ENCODE measurements at regions not wholly inside any gene's neighbourhood (a gene's known extent, or its start where the extent isn't known, plus 50 kb on each side); places are given as distances from the start of the nearest gene placed in this dataset.

GRCh38 chr3:4119119-4119518, 184.1 kb upstream of the SETMAR start:
- no peaks in the 10 kb centered on the region for H3K4me1 ChIP-seq (ENCODE audit: control insufficient read depth, insufficient read depth, low read length)
- BruUV-seq (replicated peaks), result no TSS peak
- intact Hi-C loops (cut with micrococcal nuclease), result no loop called here
- no peak overlapping the region for H3K18ac ChIP-seq (ENCODE audit: low read depth, low read length)
- H2BK20ac ChIP-seq (ENCODE audit: low read depth, low read length), result no peak overlapping the region
- no peak overlapping the region for H3K4me2 ChIP-seq (ENCODE audit: low read depth, low read length)
- no peak overlapping the region for H3K9ac ChIP-seq (ENCODE audit: low read depth, low read length)
- no peaks in the 10 kb centered on the region for H4K20me1 ChIP-seq (ENCODE audit: insufficient read depth, low read length)
- TF ChIP-seq MXI1 (IDR thresholded peaks at IDR 0.05; ENCODE audit: borderline replicate concordance, low read depth, low read length), result no peak
- TF ChIP-seq SMC3 (IDR thresholded peaks at IDR 0.05; ENCODE audit: low read depth, low read length), result no peak
- TF ChIP-seq CHD1 (IDR thresholded peaks at IDR 0.05; ENCODE audit: low read depth, low read length), result no peak
- no peak for TF ChIP-seq USF2 (IDR thresholded peaks at IDR 0.05; ENCODE audit: low read depth, low read length)
- no peak for TF ChIP-seq NFE2L2 (IDR thresholded peaks at IDR 0.05; ENCODE audit: low read depth, low read length)
- no peak for TF ChIP-seq RAD21 (IDR thresholded peaks at IDR 0.05; ENCODE audit: low read length)
- TF ChIP-seq FOS (IDR thresholded peaks at IDR 0.05; ENCODE audit: low read depth, low read length), result no peak
- no peak for TF ChIP-seq POLR2A (IDR thresholded peaks at IDR 0.05; ENCODE audit: low read depth, low read length)
- TF ChIP-seq RCOR1 (IDR thresholded peaks at IDR 0.05; ENCODE audit: insufficient replicate concordance, low read length), result no peak
- TF ChIP-seq RFX5 (IDR thresholded peaks at IDR 0.05; ENCODE audit: low read depth, low read length), result no peak
- no peak for TF ChIP-seq BHLHE40 (IDR thresholded peaks at IDR 0.05; ENCODE audit: low read depth, low read length)
- no peak for TF ChIP-seq MAFK (IDR thresholded peaks at IDR 0.05; ENCODE audit: low read depth, low read length)
- no peak for TF ChIP-seq ELK1 (IDR thresholded peaks at IDR 0.05; ENCODE audit: borderline replicate concordance, low read depth, low read length)
- no peak for TF ChIP-seq CEBPB (IDR thresholded peaks at IDR 0.05; ENCODE audit: low read depth, low read length)
- TF ChIP-seq CTCF (conservative IDR thresholded peaks at IDR 0.05; ENCODE audit: low read depth, low read length), result no peak
- no peak overlapping the region for H2BK15ac ChIP-seq (ENCODE audit: low read depth, low read length)
- no peak overlapping the region for H2AK9ac ChIP-seq (replicated peaks; ENCODE audit: low read depth, low read length, poor library complexity)
- no peak overlapping the region for H2AK5ac ChIP-seq (ENCODE audit: low read depth, low read length)
- CTCF ChIA-PET, result no interaction called here
- no peaks in the 10 kb centered on the region for H3K36me3 ChIP-seq (ENCODE audit: control insufficient read depth, insufficient read depth, low read length)
- no peak overlapping the region for H2BK120ac ChIP-seq (ENCODE audit: low read depth, low read length)
- H4K91ac ChIP-seq (ENCODE audit: insufficient read depth, low read depth, low read length), result no peak overlapping the region
- no peak overlapping the region for H2BK5ac ChIP-seq (ENCODE audit: low read depth, low read length, poor library complexity, severe bottlenecking)
- H3K4me3 ChIP-seq (ENCODE audit: insufficient read depth, low read depth, low read length), result no peak overlapping the region
- no peak overlapping the region for H2AFZ ChIP-seq (replicated peaks; ENCODE audit: low read length, poor library complexity)
- no peak overlapping the region for H3K14ac ChIP-seq (replicated peaks; ENCODE audit: low read depth, low read length)
- no peak overlapping the region for H3K27ac ChIP-seq (ENCODE audit: insufficient read depth, low read length)
- H3K23ac ChIP-seq (ENCODE audit: low read depth, low read length), result no peak overlapping the region
- POLR2A ChIA-PET (ENCODE audit: unreplicated experiment), result no interaction called here
- no peak overlapping the region for H4K8ac ChIP-seq (ENCODE audit: low read depth in 2 of 2, low read length in 2 of 2)
- no peak overlapping the region for H3K56ac ChIP-seq (ENCODE audit: extremely low read depth, insufficient read depth, low read length)
- 29% methylated on average over 2 of the region's 2 CpGs; no CpG with 5 or more reads in 1 of the 2 experiments for WGBS, 2 experiments (ENCODE audit: extremely low coverage in 2 of 2, insufficient read length in 1 of 2)
- no peaks in the 10 kb centered on the region for H3K27me3 ChIP-seq (ENCODE audit: control insufficient read depth, insufficient read depth, low read length)
- in situ Hi-C loops (cut with MboI; ENCODE audit: low sequenced_read_pairs), result no loop called here
- ATAC-seq (ENCODE audit: low read depth), result no peak
- dilution Hi-C loops (cut with HindIII; ENCODE audit: low sequenced_read_pairs, unreplicated experiment), result no loop called here
- no peaks in the 10 kb centered on the region for H3K79me1 ChIP-seq (ENCODE audit: low read depth in 1 of 2, low read length in 2 of 2)
- H3K9me1 ChIP-seq (ENCODE audit: insufficient read depth, low read length), result no peaks in the 10 kb centered on the region
- no peak for DNase-seq
- H3K4ac ChIP-seq (ENCODE audit: low read depth, low read length), result no peak overlapping the region
- peaks cover 11% of the 10 kb centered on the region for H3K9me3 ChIP-seq (ENCODE audit: control insufficient read depth, insufficient read depth, low read length)
- H4K5ac ChIP-seq (ENCODE audit: low read depth, low read length), result no peak overlapping the region

Measured in IMR-90 (cell line).